HepG2 (cell line): ENCODE measurements at regions not wholly inside any gene's neighbourhood (a gene's known extent, or its start where the extent isn't known, plus 50 kb on each side); places are given as distances from the start of the nearest gene placed in this dataset.

Experiments used
- ATAC-seq: fragments of 200-7000 bp; cut with Tn5 transposase; 3 replicates; pipeline ENCODE4 v1.9.1; 2020; ENCODE audit warnings: mild to moderate bottlenecking, moderate library complexity
- BruUV-seq: library from RNA; stranded (reverse); fragments of 400-500 nt; replicated peaks from 2 replicates; lab custom pipeline; 2021; lab: Mats Ljungman, UMichigan
- CTCF ChIA-PET: fragments of 300-600 bp; formaldehyde crosslinking; extraction: SDS; loops from one replicate; lab custom pipeline; 2021; ENCODE audit warnings: low total read pairs, inconsistent platforms, low intra/inter-chr PET ratio; lab: Yijun Ruan, JAX
- POLR2A ChIA-PET: fragments of 350-600 bp; sonication (Branson Sonifier 250); formaldehyde crosslinking; loops from one replicate; lab custom pipeline; 2020; ENCODE audit warnings: antibody characterized with exemption, inconsistent platforms; lab: Yijun Ruan, JAX
- DNase-seq: peaks from one replicate; pipeline ENCODE4 v3.0.0-alpha.2; 2015; ENCODE audit warnings: low spot score
- FAIRE-seq: peaks from 3 replicates; lab custom pipeline; 2011; peaks lifted over from hg19 to GRCh38; lab: Jason Lieb, UNC
- H2AFZ ChIP-seq: one replicate; pipeline ENCODE4 v1.6.1; 2011; ENCODE audit warnings: low read length, inconsistent platforms
- H3K27ac ChIP-seq: fragments of 300-600 bp; 3 replicates; pipeline ENCODE4 v1.8.0; 2011; ENCODE audit warnings: mixed run types, mild to moderate bottlenecking, mixed read lengths, low read length, inconsistent platforms; ENCODE audit not compliant: insufficient read depth; ENCODE audit errors: extremely low read length
- H3K27me3 ChIP-seq, 2 experiments: fragments of 200-600 bp in 1 of 2; 2 replicates in 1 of 2; 3 replicates in 1 of 2; pipeline versions ENCODE4 v1.6.0 to v1.8.0; 2011; ENCODE audit warnings: low read length in 2 of 2, mild to moderate bottlenecking in 2 of 2, moderate library complexity in 2 of 2, inconsistent platforms in 1 of 2; ENCODE audit not compliant: insufficient read depth in 2 of 2, control insufficient read depth in 1 of 2
- H3K36me3 ChIP-seq, 2 experiments: fragments of 200-600 bp in 1 of 2; replicated peaks in 1 of 2; 2 replicates in 1 of 2; 3 replicates in 1 of 2; pipeline versions ENCODE4 v1.5.1 to v1.8.0; 2011; ENCODE audit warnings: low read length in 2 of 2, inconsistent platforms in 1 of 2; ENCODE audit not compliant: insufficient read depth in 2 of 2, control insufficient read depth in 1 of 2
- H3K4me1 ChIP-seq: 2 replicates; pipeline ENCODE4 v1.5.1; 2012; ENCODE audit warnings: low read length, inconsistent platforms; ENCODE audit not compliant: insufficient read depth
- H3K4me2 ChIP-seq: 2 replicates; pipeline ENCODE4 v1.6.0; 2011; ENCODE audit warnings: low read depth, low read length, inconsistent platforms
- H3K4me3 ChIP-seq, 3 experiments: fragments of 200-600 bp in 1 of 3; sonication (generic), shearing (Covaris generic) in 1 of 3; replicated peaks in 1 of 3; 2 replicates each; pipeline ENCODE4 v1.5.1; 2011 to 2016; ENCODE audit warnings: low read length in 3 of 3, inconsistent platforms in 2 of 3, low read depth in 2 of 3, mild to moderate bottlenecking in 2 of 3, control low read depth in 1 of 3, mixed read lengths in 1 of 3; ENCODE audit not compliant: insufficient read depth in 1 of 3
- H3K79me2 ChIP-seq: one replicate; pipeline ENCODE4 v1.6.1; 2011; ENCODE audit warnings: low read length, inconsistent platforms; ENCODE audit not compliant: insufficient read depth
- H3K9ac ChIP-seq: 2 replicates; pipeline ENCODE4 v1.6.0; 2011; ENCODE audit warnings: mild to moderate bottlenecking, low read depth, low read length, inconsistent platforms; ENCODE audit not compliant: insufficient read depth
- H3K9me3 ChIP-seq: 2 replicates; pipeline ENCODE4 v1.5.1; 2012; ENCODE audit warnings: mild to moderate bottlenecking, low read length
- H4K20me1 ChIP-seq: 2 replicates; pipeline ENCODE4 v1.6.0; 2011; ENCODE audit warnings: inconsistent platforms, mild to moderate bottlenecking, low read length, moderate library complexity; ENCODE audit not compliant: insufficient read depth
- CCAR2 ChIP-seq: fragments of 200-400 bp; formaldehyde crosslinking; optimal IDR thresholded peaks from 2 replicates; pipeline ENCODE3; 2018; ENCODE audit warnings: low read depth, mild to moderate bottlenecking, low read length, moderate library complexity
- FOXA1 ChIP-seq, 2 experiments: fragments of 450-650 bp in 1 of 2; sonication (generic) in 1 of 2; formaldehyde crosslinking in 1 of 2; IDR thresholded peaks; 2 replicates each; pipeline versions ENCODE4 v1.4.0 to v1.6.1; 2016 to 2020; ENCODE audit warnings: missing genetic modification reagents in 1 of 2
- GMEB2 ChIP-seq: IDR thresholded peaks from 2 replicates; pipeline ENCODE4 v1.6.1; 2016; ENCODE audit warnings: missing biosample characterization, missing genetic modification reagents, low read depth
- IRF2 ChIP-seq: IDR thresholded peaks from 2 replicates; pipeline ENCODE4 v1.6.1; 2018; ENCODE audit warnings: missing genetic modification reagents, missing compliant biosample characterization
- MED8 ChIP-seq: sonication (generic); formaldehyde crosslinking; IDR thresholded peaks from 2 replicates; pipeline ENCODE4 v1.8.1; 2023; ENCODE audit warnings: mild to moderate bottlenecking, missing genetic modification reagents; ENCODE audit not compliant: insufficient replicate concordance
- NFIC ChIP-seq: IDR thresholded peaks from 2 replicates; pipeline ENCODE4 v1.6.1; 2012; ENCODE audit warnings: mild to moderate bottlenecking, low read length, inconsistent platforms
- SRY ChIP-seq: sonication (generic); formaldehyde crosslinking; IDR thresholded peaks from 2 replicates; pipeline ENCODE4 v1.8.0; 2022; ENCODE audit warnings: mild to moderate bottlenecking, missing genetic modification reagents
- STAT6 ChIP-seq: sonication (generic); formaldehyde crosslinking; IDR thresholded peaks from 2 replicates; pipeline ENCODE4 v1.4.0; 2020; ENCODE audit warnings: missing genetic modification reagents, mild to moderate bottlenecking, borderline replicate concordance
- TMF1 ChIP-seq: sonication (generic); formaldehyde crosslinking; IDR thresholded peaks from 2 replicates; pipeline ENCODE4 v1.8.1; 2022; ENCODE audit warnings: low read depth, missing genetic modification reagents
- ZFX ChIP-seq: sonication (generic); formaldehyde crosslinking; IDR thresholded peaks from 2 replicates; pipeline ENCODE4 v1.4.0; 2020; ENCODE audit warnings: mild to moderate bottlenecking, low read depth, missing genetic modification reagents, moderate library complexity
- ZKSCAN5 ChIP-seq: sonication (generic); formaldehyde crosslinking; IDR thresholded peaks from 2 replicates; pipeline ENCODE4 v1.5.1; 2020; ENCODE audit warnings: mild to moderate bottlenecking, missing genetic modification reagents
- ZNF335 ChIP-seq: sonication (generic); formaldehyde crosslinking; IDR thresholded peaks from 2 replicates; pipeline ENCODE4 v1.4.0; 2020; ENCODE audit warnings: missing genetic modification reagents
- ZNF646 ChIP-seq: sonication (generic); formaldehyde crosslinking; IDR thresholded peaks from 2 replicates; pipeline ENCODE4 v1.9.0; 2021; ENCODE audit warnings: mild to moderate bottlenecking, missing genetic modification reagents
- WGBS: methylation state at CpG from one replicate; pipeline ENCODE4 v1.1.6; 2017; ENCODE audit warnings: low lambda C conversion rate; 5-methylcytosine and 5-hydroxymethylcytosine counted together
- in situ Hi-C: cut with HindIII; loops from 2 replicates; pipeline ENCODE4 v1.10.0; 2017; ENCODE audit warnings: low pct_unique_long_range_greater_than_20kb; ENCODE audit not compliant: extremely low pct_ligation_motif_present
- intact Hi-C: fragments of 100-400 bp; cut with micrococcal nuclease; formaldehyde crosslinking; loops from one replicate; pipeline ENCODE4 v1.10.0; 2022; ENCODE audit not compliant: unreplicated experiment

- no peak overlapping the region for H3K4me2 ChIP-seq
- ATAC-seq (no peak), DNase-seq (no peak), FAIRE-seq (no peak)
- H4K20me1 ChIP-seq = no peaks in the 10 kb centered on the region
- H3K27ac ChIP-seq = no peak overlapping the region
- intact Hi-C loops (loop anchor here (10.0 kb wide), 1 partner anchor 995 kb away; no protein-coding TSS in a partner anchor), in situ Hi-C loops (no loop called here)
- no peaks in the 10 kb centered on the region for H3K36me3 ChIP-seq
- H3K4me3 ChIP-seq = no peak overlapping the region
- BruUV-seq = no TSS peak
- CTCF ChIA-PET = no interaction called here
- no peaks in the 10 kb centered on the region for H3K4me1 ChIP-seq
- H3K9ac ChIP-seq = no peak overlapping the region
- WGBS = 11% methylated on average over 9 of the region's 9 CpGs
- H3K9me3 ChIP-seq = no peaks in the 10 kb centered on the region
- POLR2A ChIA-PET = no interaction called here
- no peaks in the 10 kb centered on the region for H3K27me3 ChIP-seq
- no peaks in the 10 kb centered on the region for H3K79me2 ChIP-seq
- H2AFZ ChIP-seq = no peak overlapping the region
- TF ChIP-seq SRY (no peak), ZKSCAN5 (CRISPR knock-in tag) (no peak), TMF1 (CRISPR knock-in tag) (no peak), STAT6 (CRISPR knock-in tag) (no peak), FOXA1 (IDR thresholded peaks at IDR 0.05) (no peak), FOXA1 (CRISPR knock-in tag; IDR thresholded peaks at IDR 0.05) (no peak), IRF2 (CRISPR knock-in tag) (no peak), ZNF335 (CRISPR knock-in tag) (no peak), ZNF646 (CRISPR knock-in tag) (no peak), GMEB2 (CRISPR knock-in tag) (no peak), ZFX (CRISPR knock-in tag) (no peak), MED8 (CRISPR knock-in tag) (no peak), NFIC (no peak), CCAR2 (no peak)
These were observed 233.9 kb upstream of the CAMK1G start for GRCh38 chr1:209349363-209350308.
